ENCODE measurements at regions not wholly inside any gene's neighbourhood (a gene's known extent, or its start where the extent isn't known, plus 50 kb on each side); places are given as distances from the start of the nearest gene placed in this dataset.

GRCh38 chr7:17581301-17581700, 282.8 kb downstream of the AHR start:
- TF ChIP-seq CTCF (IDR thresholded peaks at IDR 0.05) (no peak), POLR2A (IDR thresholded peaks at IDR 0.05) (no peak), POLR2AphosphoS5 (IDR thresholded peaks at IDR 0.05; ENCODE audit: insufficient read depth in 1 of 2, low read depth in 1 of 2) (no peak)

Measured in vagina (tissue), 2 donors.